WTC11 (cell line): ENCODE measurements at regions not wholly inside any gene's neighbourhood (a gene's known extent, or its start where the extent isn't known, plus 50 kb on each side); places are given as distances from the start of the nearest gene placed in this dataset.

ENCODE experiments used
- ATAC-seq: fragments of 200-7000 bp; cut with Tn5 transposase; 2 replicates; pipeline ENCODE4 v1.10.0; 2021; ENCODE audit warnings: mild to moderate bottlenecking, moderate library complexity
- CTCF ChIA-PET: fragments of 300-600 bp; sonication (Branson Sonifier 250); formaldehyde crosslinking; loops from one replicate; lab custom pipeline; 2021; ENCODE audit warnings: antibody characterized with exemption; lab: Charles Lee
- POLR2A ChIA-PET: fragments of 350-600 bp; sonication (Branson Sonifier 250); formaldehyde crosslinking; loops from one replicate; lab custom pipeline; 2021; ENCODE audit warnings: antibody characterized with exemption; lab: Charles Lee
- DNase-seq: peaks from one replicate; pipeline ENCODE4 v3.0.0; 2021; ENCODE audit warnings: low spot score
- H3K27ac Mint-ChIP-seq: 2 replicates; pipeline ENCODE4 v1.8.0; 2021; ENCODE audit warnings: mixed read lengths
- H3K27me3 Mint-ChIP-seq: 2 replicates; pipeline ENCODE4 v1.8.0; 2021; ENCODE audit warnings: low read depth, mild to moderate bottlenecking, moderate library complexity, mixed read lengths
- H3K36me3 Mint-ChIP-seq: 2 replicates; pipeline ENCODE4 v1.8.0; 2021; ENCODE audit warnings: mixed read lengths
- H3K4me1 Mint-ChIP-seq: 2 replicates; pipeline ENCODE4 v1.8.0; 2022; ENCODE audit warnings: mixed read lengths
- H3K4me3 Mint-ChIP-seq: 2 replicates; pipeline ENCODE4 v1.8.0; 2021; ENCODE audit warnings: mild to moderate bottlenecking, moderate library complexity, mixed read lengths
- H3K9me3 Mint-ChIP-seq: 2 replicates; pipeline ENCODE4 v1.8.0; 2021; ENCODE audit warnings: mixed read lengths
- AFF4 ChIP-seq: sonication (generic); formaldehyde crosslinking; IDR thresholded peaks from 2 replicates; pipeline ENCODE4 v1.8.1; 2023; ENCODE audit warnings: mild to moderate bottlenecking, missing genetic modification reagents, borderline replicate concordance
- ATF2 ChIP-seq: sonication (generic); formaldehyde crosslinking; IDR thresholded peaks from 2 replicates; pipeline ENCODE4 v1.8.1; 2022; ENCODE audit warnings: low read depth, missing genetic modification reagents, borderline replicate concordance
- CDX4 ChIP-seq: fragments of 250-450 bp; sonication (Bioruptor Pico); IDR thresholded peaks from 2 replicates; pipeline ENCODE4 v1.9.0; 2021; ENCODE audit warnings: moderate library complexity, mild to moderate bottlenecking, inconsistent platforms, borderline replicate concordance
- CTCF ChIP-seq: fragments of 200-600 bp; IDR thresholded peaks from 2 replicates; pipeline ENCODE4 v1.8.0; 2022; ENCODE audit warnings: antibody characterized with exemption
- EMX1 ChIP-seq: fragments of 250-450 bp; sonication (Bioruptor Pico); IDR thresholded peaks from 2 replicates; pipeline ENCODE4 v1.8.0; 2021; ENCODE audit warnings: mild to moderate bottlenecking
- FOXK1 ChIP-seq: sonication (generic); formaldehyde crosslinking; IDR thresholded peaks from 2 replicates; pipeline ENCODE4 v1.8.0; 2022; ENCODE audit warnings: mild to moderate bottlenecking, moderate library complexity, missing genetic modification reagents
- GABPB1 ChIP-seq: sonication (generic); formaldehyde crosslinking; IDR thresholded peaks from 2 replicates; pipeline ENCODE4 v1.8.1; 2023; ENCODE audit warnings: mild to moderate bottlenecking, missing genetic modification reagents
- GTF2I ChIP-seq: fragments of 250-450 bp; sonication (Bioruptor Pico); conservative IDR thresholded peaks from 2 replicates; pipeline ENCODE4 v1.4.0; 2021; ENCODE audit warnings: mild to moderate bottlenecking
- NFE2L1 ChIP-seq: sonication (generic); formaldehyde crosslinking; IDR thresholded peaks from 2 replicates; pipeline ENCODE4 v1.8.1; 2023; ENCODE audit warnings: missing genetic modification reagents
- OVOL2 ChIP-seq: fragments of 250-450 bp; sonication (Bioruptor Pico); IDR thresholded peaks from 2 replicates; pipeline ENCODE4 v1.9.0; 2021; ENCODE audit warnings: mild to moderate bottlenecking, borderline replicate concordance
- RELA ChIP-seq: sonication (generic); formaldehyde crosslinking; IDR thresholded peaks from 2 replicates; pipeline ENCODE4 v1.8.1; 2022; ENCODE audit warnings: missing genetic modification reagents, mild to moderate bottlenecking, borderline replicate concordance
- ZNF512 ChIP-seq: sonication (generic); formaldehyde crosslinking; IDR thresholded peaks from 2 replicates; pipeline ENCODE4 v1.8.1; 2022; ENCODE audit warnings: missing genetic modification reagents, borderline replicate concordance
- ZNF671 ChIP-seq: fragments of 250-450 bp; sonication (Bioruptor Pico); IDR thresholded peaks from 2 replicates; pipeline ENCODE4 v1.8.0; 2021; ENCODE audit warnings: mild to moderate bottlenecking
- TF ChIP-seq, protein P1 (sequence below): sonication (generic); formaldehyde crosslinking; IDR thresholded peaks from 2 replicates; pipeline ENCODE4 v1.8.1; 2023; ENCODE audit warnings: mild to moderate bottlenecking, missing genetic modification reagents
- TF ChIP-seq, protein P2 (sequence below): fragments of 250-450 bp; sonication (Bioruptor Pico); IDR thresholded peaks from 2 replicates; pipeline ENCODE4 v2.1.2; 2022; ENCODE audit warnings: mild to moderate bottlenecking, moderate library complexity

- TF ChIP-seq CTCF (no peak), RELA (no peak)
Measured at GRCh38 chr10:131475043-131475442, 163.5 kb upstream of the TCERG1L start (continued).

GRCh38 chr10:131475803-131476202 is 164.3 kb upstream of the TCERG1L start:
- Mint-ChIP-seq H3K27me3 (peaks cover 9% of the 10 kb centered on the region), H3K27ac (no peak overlapping the region), H3K4me3 (no peak overlapping the region), H3K4me1 (no peaks in the 10 kb centered on the region)
- CTCF ChIA-PET: no interaction called here
- DNase-seq (no peak), ATAC-seq (no peak)
- TF ChIP-seq FOXK1 (CRISPR knock-in tag) (no peak), ATF2 (CRISPR knock-in tag) (no peak)
- TF ChIP-seq, all 79 proteins: peak for 0
- Mint-ChIP-seq H3K36me3 (peaks cover 45% of the 10 kb centered on the region), H3K9me3 (peaks cover 52% of the 10 kb centered on the region)
- POLR2A ChIA-PET: no interaction called here

DNA sequence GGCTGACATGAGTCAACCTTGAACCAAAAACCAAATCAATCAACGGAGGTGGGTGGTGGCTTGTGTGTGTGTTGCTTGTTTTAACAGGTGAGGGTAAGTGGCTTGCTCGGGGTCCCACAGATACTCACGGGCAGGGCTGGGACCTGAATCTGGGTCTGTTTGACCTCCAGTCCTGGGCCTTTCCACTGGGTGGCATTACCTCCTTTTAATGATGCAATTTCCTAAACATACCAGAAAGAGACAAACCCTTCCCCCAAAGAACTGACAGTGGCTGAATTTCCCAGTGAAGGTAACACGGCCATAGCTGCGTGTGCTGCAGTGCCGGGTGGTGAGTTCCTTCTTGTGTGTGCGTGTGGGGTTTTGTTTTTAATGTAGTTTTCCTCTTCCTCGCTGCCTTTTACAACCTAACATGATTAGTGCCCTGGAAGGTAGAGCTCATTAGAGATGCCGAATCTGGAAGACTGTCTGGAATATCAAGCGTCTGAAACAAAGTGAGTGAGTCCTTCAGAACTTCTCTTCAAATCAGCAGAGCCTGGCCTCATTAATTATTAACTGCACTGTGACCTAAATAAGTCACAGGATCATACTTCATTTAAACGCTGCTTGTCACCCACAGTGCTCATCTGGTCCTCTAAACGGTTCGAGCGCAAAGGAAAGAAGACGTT is 166.1 kb upstream of the TCERG1L start:
- ATAC-seq (no peak), DNase-seq (no peak)
- no peaks in the 10 kb centered on the region for H3K4me1 Mint-ChIP-seq
- POLR2A ChIA-PET: no interaction called here
- H3K27ac Mint-ChIP-seq: no peak overlapping the region
- no peak overlapping the region for H3K4me3 Mint-ChIP-seq
- peak; percentile 61; the same call in 1 of the 2 replicates for TF ChIP-seq GABPB1 (CRISPR knock-in tag)
- TF ChIP-seq, protein P1, sequence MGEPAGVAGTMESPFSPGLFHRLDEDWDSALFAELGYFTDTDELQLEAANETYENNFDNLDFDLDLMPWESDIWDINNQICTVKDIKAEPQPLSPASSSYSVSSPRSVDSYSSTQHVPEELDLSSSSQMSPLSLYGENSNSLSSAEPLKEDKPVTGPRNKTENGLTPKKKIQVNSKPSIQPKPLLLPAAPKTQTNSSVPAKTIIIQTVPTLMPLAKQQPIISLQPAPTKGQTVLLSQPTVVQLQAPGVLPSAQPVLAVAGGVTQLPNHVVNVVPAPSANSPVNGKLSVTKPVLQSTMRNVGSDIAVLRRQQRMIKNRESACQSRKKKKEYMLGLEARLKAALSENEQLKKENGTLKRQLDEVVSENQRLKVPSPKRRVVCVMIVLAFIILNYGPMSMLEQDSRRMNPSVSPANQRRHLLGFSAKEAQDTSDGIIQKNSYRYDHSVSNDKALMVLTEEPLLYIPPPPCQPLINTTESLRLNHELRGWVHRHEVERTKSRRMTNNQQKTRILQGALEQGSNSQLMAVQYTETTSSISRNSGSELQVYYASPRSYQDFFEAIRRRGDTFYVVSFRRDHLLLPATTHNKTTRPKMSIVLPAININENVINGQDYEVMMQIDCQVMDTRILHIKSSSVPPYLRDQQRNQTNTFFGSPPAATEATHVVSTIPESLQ (CRISPR knock-in tag): no peak
- TF ChIP-seq, all 79 proteins: peak for 1
- CTCF ChIA-PET: interaction anchor here (1.2 kb wide), 1 partner anchor 24 kb away, joined by 3 read pairs; no protein-coding TSS in a partner anchor
- peaks cover 55% of the 10 kb centered on the region for H3K9me3 Mint-ChIP-seq
- H3K27me3 Mint-ChIP-seq: peaks cover 3% of the 10 kb centered on the region
- H3K36me3 Mint-ChIP-seq: peaks cover 48% of the 10 kb centered on the region

GRCh38 chr10:131478377-131478989 is 167.0 kb upstream of the TCERG1L start:
- ChIA-PET CTCF (interaction anchor here (1.2 kb wide), 1 partner anchor 25 kb away, joined by 3 read pairs; no protein-coding TSS in a partner anchor), POLR2A (no interaction called here)
- Mint-ChIP-seq H3K27me3 (peaks cover 7% of the 10 kb centered on the region), H3K36me3 (peaks cover 57% of the 10 kb centered on the region), H3K9me3 (peaks cover 58% of the 10 kb centered on the region), H3K4me1 (no peaks in the 10 kb centered on the region), H3K4me3 (no peak overlapping the region), H3K27ac (no peak overlapping the region)
- ATAC-seq: no peak
- DNase-seq: no peak
- TF ChIP-seq NFE2L1: no peak
- no peak for TF ChIP-seq AFF4 (CRISPR knock-in tag)
- TF ChIP-seq GABPB1 (CRISPR knock-in tag): no peak
- TF ChIP-seq EMX1: no peak
- no peak for TF ChIP-seq OVOL2 (CRISPR knock-in tag)
- TF ChIP-seq, protein P2, sequence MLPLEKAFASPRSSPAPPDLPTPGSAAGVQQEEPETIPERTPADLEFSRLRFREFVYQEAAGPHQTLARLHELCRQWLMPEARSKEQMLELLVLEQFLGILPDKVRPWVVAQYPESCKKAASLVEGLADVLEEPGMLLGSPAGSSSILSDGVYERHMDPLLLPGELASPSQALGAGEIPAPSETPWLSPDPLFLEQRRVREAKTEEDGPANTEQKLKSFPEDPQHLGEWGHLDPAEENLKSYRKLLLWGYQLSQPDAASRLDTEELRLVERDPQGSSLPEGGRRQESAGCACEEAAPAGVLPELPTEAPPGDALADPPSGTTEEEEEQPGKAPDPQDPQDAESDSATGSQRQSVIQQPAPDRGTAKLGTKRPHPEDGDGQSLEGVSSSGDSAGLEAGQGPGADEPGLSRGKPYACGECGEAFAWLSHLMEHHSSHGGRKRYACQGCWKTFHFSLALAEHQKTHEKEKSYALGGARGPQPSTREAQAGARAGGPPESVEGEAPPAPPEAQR (CRISPR knock-in tag): no peak
- no peak for TF ChIP-seq ZNF671
- no peak for TF ChIP-seq ZNF512 (CRISPR knock-in tag)
- TF ChIP-seq CDX4 (CRISPR knock-in tag): no peak
- no peak for TF ChIP-seq GTF2I
